Upper lobe of right lung (tissue), 1 donor: ENCODE measurements at regions not wholly inside any gene's neighbourhood (a gene's known extent, or its start where the extent isn't known, plus 50 kb on each side); places are given as distances from the start of the nearest gene placed in this dataset.

Experiments used
- ATAC-seq: fragments of 200-7000 bp; cut with Tn5 transposase; one replicate; pipeline ENCODE4 v1.9.1; 2020; ENCODE audit warnings: mild to moderate bottlenecking, moderate library complexity
- DNase-seq: peaks from one replicate; pipeline ENCODE4 v3.0.0-alpha.2; 2020
- H3K27ac ChIP-seq: fragments of 200-600 bp; one replicate; pipeline ENCODE4 v1.8.0; 2022
- H3K27me3 ChIP-seq: fragments of 200-600 bp; one replicate; pipeline ENCODE4 v1.8.0; 2022; ENCODE audit warnings: mild to moderate bottlenecking
- H3K36me3 ChIP-seq: fragments of 200-600 bp; one replicate; pipeline ENCODE4 v1.8.0; 2022
- H3K4me1 ChIP-seq: fragments of 200-600 bp; one replicate; pipeline ENCODE4 v1.8.0; 2022
- H3K4me3 ChIP-seq: fragments of 200-600 bp; one replicate; pipeline ENCODE4 v1.8.0; 2022; ENCODE audit warnings: mild to moderate bottlenecking
- H3K9me3 ChIP-seq: fragments of 200-600 bp; one replicate; pipeline ENCODE4 v1.8.0; 2022
- intact Hi-C: fragments of 100-400 bp; cut with DNase I; formaldehyde crosslinking; loops from one replicate; pipeline ENCODE4 v1.11.0; 2022
- TF ChIP-seq, protein P1 (sequence below): fragments of 200-600 bp; IDR thresholded peaks from one replicate; pipeline ENCODE4 v1.8.0; 2022; ENCODE audit warnings: antibody characterized with exemption
- donor health status: DM: no; HTN: yes; CAD: no; lungs with severe emphysema.

DNA sequence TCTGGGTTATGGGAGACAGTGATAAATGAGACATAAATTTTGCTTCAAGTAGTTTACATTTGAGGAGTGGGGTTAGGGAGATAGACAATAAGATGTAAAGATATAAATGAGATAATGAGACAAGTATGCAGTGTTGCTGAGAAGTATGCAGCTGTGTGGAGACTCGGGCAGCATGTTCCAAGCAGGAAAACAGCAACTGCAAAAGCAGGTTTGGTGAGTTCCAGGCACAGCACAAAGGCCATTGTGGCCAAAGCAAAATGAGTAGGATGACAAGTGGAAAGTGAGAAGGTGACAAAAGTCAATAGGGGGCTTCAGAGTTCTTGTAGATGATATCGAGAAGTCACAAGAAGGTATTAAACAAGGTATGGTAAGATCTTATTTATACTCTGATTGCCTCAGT is 259.1 kb upstream of the PEX5L start:
- Histone ChIP-seq H3K36me3 (no peaks in the 10 kb centered on the region), H3K27me3 (no peaks in the 10 kb centered on the region), H3K4me1 (no peaks in the 10 kb centered on the region), H3K9me3 (no peaks in the 10 kb centered on the region), H3K4me3 (no peak overlapping the region), H3K27ac (no peak overlapping the region)
- ATAC-seq (no peak), DNase-seq (no peak)
- TF ChIP-seq, protein P1, sequence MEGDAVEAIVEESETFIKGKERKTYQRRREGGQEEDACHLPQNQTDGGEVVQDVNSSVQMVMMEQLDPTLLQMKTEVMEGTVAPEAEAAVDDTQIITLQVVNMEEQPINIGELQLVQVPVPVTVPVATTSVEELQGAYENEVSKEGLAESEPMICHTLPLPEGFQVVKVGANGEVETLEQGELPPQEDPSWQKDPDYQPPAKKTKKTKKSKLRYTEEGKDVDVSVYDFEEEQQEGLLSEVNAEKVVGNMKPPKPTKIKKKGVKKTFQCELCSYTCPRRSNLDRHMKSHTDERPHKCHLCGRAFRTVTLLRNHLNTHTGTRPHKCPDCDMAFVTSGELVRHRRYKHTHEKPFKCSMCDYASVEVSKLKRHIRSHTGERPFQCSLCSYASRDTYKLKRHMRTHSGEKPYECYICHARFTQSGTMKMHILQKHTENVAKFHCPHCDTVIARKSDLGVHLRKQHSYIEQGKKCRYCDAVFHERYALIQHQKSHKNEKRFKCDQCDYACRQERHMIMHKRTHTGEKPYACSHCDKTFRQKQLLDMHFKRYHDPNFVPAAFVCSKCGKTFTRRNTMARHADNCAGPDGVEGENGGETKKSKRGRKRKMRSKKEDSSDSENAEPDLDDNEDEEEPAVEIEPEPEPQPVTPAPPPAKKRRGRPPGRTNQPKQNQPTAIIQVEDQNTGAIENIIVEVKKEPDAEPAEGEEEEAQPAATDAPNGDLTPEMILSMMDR, result no peak
- intact Hi-C loops, result no loop called here

DNA sequence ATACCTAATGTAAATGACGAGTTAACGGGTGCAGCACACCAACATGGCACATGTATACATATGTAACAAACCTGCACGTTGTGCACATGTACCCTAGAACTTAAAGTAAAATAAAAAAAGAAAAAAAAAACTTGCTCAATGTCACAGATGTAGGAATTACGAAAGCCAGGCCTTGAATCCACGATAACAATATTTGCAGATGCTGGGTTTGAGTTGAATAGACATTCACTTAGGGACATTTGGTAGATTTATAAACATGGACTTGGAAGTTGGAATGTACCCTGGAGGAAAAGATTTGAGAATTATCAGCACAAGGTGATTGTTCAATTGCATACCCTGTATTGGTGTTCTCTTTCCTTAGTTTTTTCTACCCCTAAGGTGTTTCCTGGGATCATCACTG is 260.2 kb upstream of the PEX5L start:
- Histone ChIP-seq H3K27me3 (no peaks in the 10 kb centered on the region), H3K36me3 (no peaks in the 10 kb centered on the region), H3K9me3 (no peaks in the 10 kb centered on the region), H3K4me1 (no peaks in the 10 kb centered on the region), H3K27ac (no peak overlapping the region), H3K4me3 (no peak overlapping the region)
- intact Hi-C loops, result no loop called here
- TF ChIP-seq, protein P1, result no peak
- no peak for DNase-seq
- no peak for ATAC-seq

DNA sequence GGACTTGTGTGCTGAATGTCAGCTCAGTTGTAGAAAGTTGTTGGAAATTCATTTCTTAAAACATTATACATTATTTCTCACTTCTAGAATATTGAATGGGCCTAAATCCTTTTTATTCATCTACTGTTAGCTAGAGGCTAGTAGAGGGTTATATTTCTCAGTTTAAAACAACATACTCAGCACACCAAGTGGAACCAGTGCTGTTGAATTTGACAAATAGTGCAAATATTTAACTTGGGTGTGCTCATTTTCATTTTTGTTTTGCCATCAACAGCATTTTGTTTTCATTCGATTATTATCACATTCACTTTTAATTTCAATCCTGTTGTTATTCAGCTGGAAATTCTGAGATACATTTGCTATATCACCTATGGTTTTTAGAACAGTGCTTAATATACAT is 269.4 kb upstream of the PEX5L start:
- ATAC-seq (no peak), DNase-seq (no peak)
- intact Hi-C loops, result no loop called here
- Histone ChIP-seq H3K4me3 (no peak overlapping the region), H3K27me3 (no peaks in the 10 kb centered on the region), H3K36me3 (no peaks in the 10 kb centered on the region), H3K27ac (no peak overlapping the region), H3K4me1 (no peaks in the 10 kb centered on the region), H3K9me3 (no peaks in the 10 kb centered on the region)
- TF ChIP-seq, protein P1, result no peak

DNA sequence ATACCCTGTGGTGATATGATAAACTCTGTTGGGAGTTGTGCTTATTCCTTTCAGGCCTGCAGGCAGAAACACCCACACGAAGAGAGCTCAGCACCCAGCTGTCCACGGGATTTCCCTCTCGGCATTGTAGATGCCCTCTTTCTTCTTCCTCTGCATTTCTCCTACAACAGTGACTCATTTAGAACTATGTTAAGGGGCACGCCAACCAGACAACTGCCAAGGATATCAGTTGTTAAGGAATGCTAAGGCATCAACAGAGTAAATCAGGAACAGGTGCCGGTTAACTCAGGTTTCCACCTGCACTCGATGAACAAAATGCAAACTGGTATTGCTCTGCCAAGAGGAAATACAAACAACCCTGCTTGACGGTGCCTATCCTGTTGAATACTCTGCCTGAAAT is 270.0 kb upstream of the PEX5L start:
- intact Hi-C loops, result no loop called here
- no peak for DNase-seq
- Histone ChIP-seq H3K27ac (no peak overlapping the region), H3K4me3 (no peak overlapping the region), H3K27me3 (no peaks in the 10 kb centered on the region), H3K4me1 (no peaks in the 10 kb centered on the region), H3K9me3 (no peaks in the 10 kb centered on the region), H3K36me3 (no peaks in the 10 kb centered on the region)
- ATAC-seq, result no peak
- TF ChIP-seq, protein P1, result no peak

DNA sequence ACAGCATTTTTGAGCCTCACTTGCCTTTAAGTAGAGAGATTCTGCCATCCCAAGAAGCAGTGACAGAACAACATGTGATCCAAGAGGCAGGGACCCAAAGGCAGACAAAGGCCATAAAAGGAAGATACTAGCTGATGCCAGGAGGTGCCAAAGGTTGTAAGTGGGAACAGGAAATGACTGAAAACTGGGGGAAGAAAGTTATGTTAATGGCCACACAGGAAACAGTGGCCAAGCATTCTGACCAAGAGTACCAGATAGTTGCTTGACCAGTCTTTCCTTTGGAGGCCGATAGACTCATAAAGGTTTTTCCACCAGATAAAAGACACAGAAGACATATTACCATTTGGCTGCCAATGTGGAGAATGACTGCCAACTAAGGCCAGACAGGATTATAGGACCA is 274.5 kb upstream of the PEX5L start:
- no peak overlapping the region for H3K4me3 ChIP-seq
- intact Hi-C loops, result no loop called here
- no peak for DNase-seq
- no peaks in the 10 kb centered on the region for H3K4me1 ChIP-seq
- TF ChIP-seq, protein P1, result no peak
- H3K9me3 ChIP-seq, result no peaks in the 10 kb centered on the region
- no peak overlapping the region for H3K27ac ChIP-seq
- H3K27me3 ChIP-seq, result no peaks in the 10 kb centered on the region
- ATAC-seq, result no peak
- no peaks in the 10 kb centered on the region for H3K36me3 ChIP-seq

DNA sequence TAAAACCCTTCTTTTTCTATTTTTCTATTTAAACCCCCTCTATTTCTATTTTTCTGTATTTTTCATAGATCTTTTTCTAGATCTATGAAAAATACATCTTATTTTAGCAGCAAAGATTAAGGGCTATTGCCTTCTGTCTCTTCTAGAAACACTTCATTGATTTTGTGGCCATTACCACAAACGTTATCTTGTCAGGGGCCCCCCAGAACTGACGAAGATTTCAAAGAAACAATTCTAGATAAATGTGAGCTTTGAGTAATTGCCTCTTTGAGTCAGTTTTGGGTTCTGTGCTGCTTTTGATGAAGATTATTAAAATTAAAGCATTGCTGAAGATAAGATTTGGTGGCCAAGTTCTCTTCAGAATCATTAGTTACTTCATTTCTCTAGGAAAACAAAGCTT is 279.6 kb upstream of the PEX5L start:
- Histone ChIP-seq H3K9me3 (no peaks in the 10 kb centered on the region), H3K27ac (no peak overlapping the region), H3K36me3 (no peaks in the 10 kb centered on the region), H3K4me3 (no peak overlapping the region), H3K4me1 (no peaks in the 10 kb centered on the region), H3K27me3 (no peaks in the 10 kb centered on the region)
- ATAC-seq (no peak), DNase-seq (no peak)
- TF ChIP-seq, protein P1, result no peak
- intact Hi-C loops, result no loop called here
